ENCODE measurements at regions not wholly inside any gene's neighbourhood (a gene's known extent, or its start where the extent isn't known, plus 50 kb on each side); places are given as distances from the start of the nearest gene placed in this dataset.

DNA sequence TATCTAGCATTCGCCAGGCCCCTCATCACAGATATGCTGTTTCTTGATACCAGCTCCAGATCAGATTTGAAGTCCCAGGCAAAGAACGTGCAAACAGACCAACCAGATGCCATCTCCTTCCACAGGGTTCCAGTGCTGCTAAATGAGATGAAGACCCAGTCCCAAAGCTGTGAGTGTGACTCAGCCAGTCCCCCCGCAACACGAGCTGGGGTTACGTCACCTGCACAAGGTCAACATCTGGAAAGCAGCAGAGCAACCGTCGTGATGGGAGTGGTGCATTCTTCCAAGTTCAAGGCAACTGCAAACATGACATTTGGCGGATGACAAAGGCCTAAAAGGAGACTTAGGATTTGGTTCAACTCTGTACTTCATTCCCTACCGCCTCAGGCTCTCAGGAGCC lies 69.6 kb upstream of the TIAM1 start:
- no peaks in the 10 kb centered on the region for H3K9me3 ChIP-seq
- H3K36me3 ChIP-seq: no peaks in the 10 kb centered on the region
- TF ChIP-seq, protein P1, sequence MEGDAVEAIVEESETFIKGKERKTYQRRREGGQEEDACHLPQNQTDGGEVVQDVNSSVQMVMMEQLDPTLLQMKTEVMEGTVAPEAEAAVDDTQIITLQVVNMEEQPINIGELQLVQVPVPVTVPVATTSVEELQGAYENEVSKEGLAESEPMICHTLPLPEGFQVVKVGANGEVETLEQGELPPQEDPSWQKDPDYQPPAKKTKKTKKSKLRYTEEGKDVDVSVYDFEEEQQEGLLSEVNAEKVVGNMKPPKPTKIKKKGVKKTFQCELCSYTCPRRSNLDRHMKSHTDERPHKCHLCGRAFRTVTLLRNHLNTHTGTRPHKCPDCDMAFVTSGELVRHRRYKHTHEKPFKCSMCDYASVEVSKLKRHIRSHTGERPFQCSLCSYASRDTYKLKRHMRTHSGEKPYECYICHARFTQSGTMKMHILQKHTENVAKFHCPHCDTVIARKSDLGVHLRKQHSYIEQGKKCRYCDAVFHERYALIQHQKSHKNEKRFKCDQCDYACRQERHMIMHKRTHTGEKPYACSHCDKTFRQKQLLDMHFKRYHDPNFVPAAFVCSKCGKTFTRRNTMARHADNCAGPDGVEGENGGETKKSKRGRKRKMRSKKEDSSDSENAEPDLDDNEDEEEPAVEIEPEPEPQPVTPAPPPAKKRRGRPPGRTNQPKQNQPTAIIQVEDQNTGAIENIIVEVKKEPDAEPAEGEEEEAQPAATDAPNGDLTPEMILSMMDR (IDR thresholded peaks at IDR 0.05; ENCODE audit: low read depth, low read length): no peak
- no peak for DNase-seq
- no peak overlapping the region for H3K4me3 ChIP-seq (ENCODE audit: low read depth, low read length)
- no peaks in the 10 kb centered on the region for H3K4me1 ChIP-seq
- no peaks in the 10 kb centered on the region for H3K27me3 ChIP-seq

DNA sequence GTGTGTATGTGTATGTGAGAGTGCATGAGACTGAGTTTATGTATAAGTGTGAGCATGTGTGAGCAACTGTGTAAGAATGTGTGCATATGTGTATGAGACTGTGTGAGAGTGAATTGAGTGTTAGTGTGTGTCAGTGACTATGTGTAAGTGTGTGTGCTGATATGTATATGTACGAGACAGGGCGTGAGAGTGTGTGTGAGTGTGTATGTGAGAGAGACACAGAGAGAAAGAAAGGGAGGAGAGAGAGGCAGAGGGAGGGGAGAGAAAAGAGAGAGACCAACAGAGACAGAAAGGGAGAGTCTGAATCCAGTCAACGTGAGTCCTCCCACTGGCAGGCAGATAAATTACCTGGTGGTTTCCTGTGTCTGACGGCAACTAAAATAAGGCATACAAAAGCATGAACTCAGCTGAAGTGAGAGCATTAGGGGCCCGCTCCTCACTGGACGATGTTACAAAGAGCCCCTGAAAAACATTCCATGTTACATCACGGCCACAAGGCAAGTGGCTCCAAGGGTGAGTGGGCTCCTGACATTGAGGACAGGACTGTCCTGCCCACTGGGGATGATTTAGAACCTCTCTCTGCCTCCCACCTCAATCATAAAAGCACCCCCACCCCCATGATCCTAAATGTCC lies 66.6 kb upstream of the TIAM1 start:
- no peaks in the 10 kb centered on the region for H3K36me3 ChIP-seq
- H3K4me3 ChIP-seq (ENCODE audit: low read depth, low read length): no peak overlapping the region
- no peaks in the 10 kb centered on the region for H3K9me3 ChIP-seq
- no peak for DNase-seq
- no peaks in the 10 kb centered on the region for H3K4me1 ChIP-seq
- TF ChIP-seq, protein P1 (IDR thresholded peaks at IDR 0.05; ENCODE audit: low read depth, low read length): no peak
- H3K27me3 ChIP-seq: no peaks in the 10 kb centered on the region

DNA sequence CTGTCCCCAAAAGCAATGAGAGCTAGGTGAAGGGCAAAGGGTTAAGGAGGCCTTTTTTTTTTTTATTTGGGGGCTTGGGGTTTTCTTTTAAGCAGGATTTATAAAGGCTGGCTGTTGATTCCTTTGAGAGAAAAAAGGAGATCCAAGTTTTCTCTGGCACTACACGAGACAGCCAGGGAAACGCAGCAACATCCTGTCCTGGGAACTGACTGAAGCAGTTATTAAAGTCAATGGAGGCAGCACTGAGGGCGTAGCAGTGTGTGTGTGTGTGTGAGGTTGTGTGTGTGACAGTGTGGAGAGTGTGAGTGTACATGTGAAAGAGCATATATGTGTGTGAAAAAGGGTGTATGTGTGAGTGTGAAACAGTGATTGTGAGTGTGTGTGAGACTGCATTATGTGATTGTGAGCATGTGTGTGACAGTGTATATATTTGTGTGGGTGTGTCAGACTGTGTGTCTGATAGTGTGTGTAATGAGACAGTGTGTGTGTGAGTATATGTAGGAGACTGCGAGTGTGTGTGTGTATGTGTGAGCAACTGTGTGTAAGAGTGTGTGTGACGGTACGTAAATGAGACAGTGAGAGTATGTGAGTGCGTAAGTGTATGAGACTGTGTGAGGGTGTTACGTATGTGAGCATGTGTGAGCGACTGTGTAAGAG lies 65.9 kb upstream of the TIAM1 start:
- DNase-seq: no peak
- no peaks in the 10 kb centered on the region for H3K27me3 ChIP-seq

DNA sequence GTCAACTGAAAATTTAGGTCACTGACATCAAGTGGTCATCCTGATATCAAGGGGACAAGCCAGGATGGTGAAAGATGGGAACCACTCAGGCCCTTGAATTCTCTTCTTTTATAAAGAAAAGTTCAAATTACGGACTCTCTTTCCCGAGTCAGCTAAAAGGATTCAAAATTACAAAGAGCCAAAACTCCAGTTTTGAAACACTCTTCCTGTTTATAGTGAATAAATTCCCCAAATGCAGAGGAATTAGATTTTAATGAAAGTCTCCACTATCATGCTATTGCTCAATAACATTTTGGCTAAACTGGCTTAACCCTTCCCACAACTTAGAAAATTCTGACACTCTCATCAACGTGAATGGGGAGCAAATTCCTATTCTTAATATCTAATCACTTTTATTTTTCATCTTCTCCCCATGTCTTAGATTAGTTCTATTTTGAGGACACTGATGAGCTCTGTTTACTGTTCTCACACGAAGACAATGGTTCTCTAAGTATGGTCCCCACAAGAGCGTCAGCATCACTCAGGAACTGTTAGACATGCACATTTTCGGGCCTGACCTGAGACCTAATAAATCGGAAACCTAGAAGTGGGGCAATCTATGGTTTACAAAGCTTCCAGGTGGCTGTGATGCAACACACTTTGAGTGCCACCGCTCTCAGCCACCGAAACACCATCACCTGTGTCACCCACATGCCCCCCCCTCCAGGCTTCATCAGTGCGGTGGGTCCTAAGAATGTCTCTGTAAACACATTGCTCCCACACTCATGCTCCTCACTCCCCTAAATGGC lies 64.4 kb upstream of the TIAM1 start:
- H3K36me3 ChIP-seq: no peaks in the 10 kb centered on the region
- no peaks in the 10 kb centered on the region for H3K9me3 ChIP-seq
- H3K27me3 ChIP-seq: no peaks in the 10 kb centered on the region
- no peak overlapping the region for H3K4me3 ChIP-seq (ENCODE audit: low read depth, low read length)
- DNase-seq: no peak
- peaks cover 2% of the 10 kb centered on the region; the same call in 1 of the 2 replicates for H3K4me1 ChIP-seq
- TF ChIP-seq, protein P1 (IDR thresholded peaks at IDR 0.05; ENCODE audit: low read depth, low read length): no peak

More for the DNA sequence above, 65.9 kb upstream of the TIAM1 start:
- Histone ChIP-seq H3K4me1 (peaks cover 2% of the 10 kb centered on the region; the same call in 1 of the 2 replicates), H3K36me3 (no peaks in the 10 kb centered on the region), H3K4me3 (ENCODE audit: low read depth, low read length) (no peak overlapping the region), H3K9me3 (no peaks in the 10 kb centered on the region)
- TF ChIP-seq, protein P1 (IDR thresholded peaks at IDR 0.05; ENCODE audit: low read depth, low read length): no peak

DNA sequence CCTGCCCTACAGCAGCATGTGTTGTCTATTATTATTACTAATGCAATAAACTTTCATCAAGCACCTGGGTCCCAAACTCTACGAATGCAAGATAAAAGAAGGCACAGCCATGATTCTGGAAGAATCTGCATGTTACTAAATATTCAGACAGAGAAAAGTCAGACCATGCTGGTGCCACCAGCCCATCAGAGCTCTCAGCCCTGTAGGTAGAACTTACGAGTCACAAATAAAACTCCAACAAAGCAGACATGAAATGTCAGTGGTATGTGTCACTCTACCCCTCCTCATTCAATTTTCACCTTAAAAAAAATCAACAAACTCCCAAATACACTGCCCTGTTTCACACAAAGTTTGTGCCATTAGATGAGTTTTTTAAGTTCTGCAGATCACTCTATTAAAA lies 62.4 kb upstream of the TIAM1 start:
- no peaks in the 10 kb centered on the region for H3K27me3 ChIP-seq
- DNase-seq: no peak
- H3K4me1 ChIP-seq: peaks cover 2% of the 10 kb centered on the region; the same call in 1 of the 2 replicates
- TF ChIP-seq, protein P1 (IDR thresholded peaks at IDR 0.05; ENCODE audit: low read depth, low read length): no peak
- H3K4me3 ChIP-seq (ENCODE audit: low read depth, low read length): no peak overlapping the region
- no peaks in the 10 kb centered on the region for H3K36me3 ChIP-seq
- H3K9me3 ChIP-seq: no peaks in the 10 kb centered on the region
